Peyer's patch (tissue), 4 donors: ENCODE measurements at regions not wholly inside any gene's neighbourhood (a gene's known extent, or its start where the extent isn't known, plus 50 kb on each side); places are given as distances from the start of the nearest gene placed in this dataset.

Source experiments
- DNase-seq, 3 donors: peaks; one replicate each; pipeline ENCODE4 v3.0.0-alpha.2; 2017 to 2019
- H3K27ac ChIP-seq, 4 donors: fragments of 200-600 bp; sonication (generic); one replicate each; pipeline ENCODE4 v1.5.1; 2016 to 2019
- H3K27me3 ChIP-seq, 2 donors: fragments of 200-600 bp; sonication (generic); one replicate each; pipeline ENCODE4 v1.5.1; 2019
- H3K36me3 ChIP-seq, 3 donors: fragments of 200-600 bp; sonication (generic); one replicate each; pipeline ENCODE4 v1.5.1; 2016 to 2019
- H3K4me1 ChIP-seq, 4 donors: fragments of 200-600 bp; sonication (generic); one replicate each; pipeline ENCODE4 v1.5.1; 2016 to 2019
- H3K4me3 ChIP-seq, 4 donors: fragments of 200-600 bp; sonication (generic); 1 replicate in 3 of 4; 2 replicates in 1 of 4; pipeline ENCODE4 v1.5.1; 2016 to 2019; ENCODE audit warnings: mild to moderate bottlenecking in 1 of 4
- H3K9me3 ChIP-seq, 4 donors: fragments of 200-600 bp; sonication (generic); one replicate each; pipeline ENCODE4 v1.5.1; 2016 to 2019; ENCODE audit warnings: mild to moderate bottlenecking in 1 of 4
- CTCF ChIP-seq, 6 experiments: fragments of 450-650 bp in 4 of 6; fragments of 200-600 bp in 2 of 6; sonication (generic) in 1 of 6; IDR thresholded peaks; one replicate each; pipeline ENCODE4 v1.5.1; 2017 to 2019; ENCODE audit warnings: antibody characterized with exemption in 6 of 6, mild to moderate bottlenecking in 3 of 6, moderate library complexity in 1 of 6
- POLR2A ChIP-seq, 2 donors: fragments of 450-650 bp; IDR thresholded peaks; one replicate each; pipeline ENCODE4 v1.5.1; 2017; ENCODE audit warnings: antibody characterized with exemption in 2 of 2, mild to moderate bottlenecking in 2 of 2, moderate library complexity in 2 of 2

- Histone ChIP-seq H3K27me3 (no peaks in the 10 kb centered on the region), H3K36me3 (no peaks in the 10 kb centered on the region), H3K4me1 (no peaks in the 10 kb centered on the region), H3K27ac (no peak overlapping the region), H3K9me3 (no peaks in the 10 kb centered on the region), H3K4me3 (no peak overlapping the region)
- no peak for DNase-seq
- TF ChIP-seq CTCF (IDR thresholded peaks at IDR 0.05) = no peak
- no peak for TF ChIP-seq POLR2A (IDR thresholded peaks at IDR 0.05)
Measured at GRCh38 chr18:70496353-70497294, 207.8 kb downstream of the SOCS6 start.

GRCh38 chr18:70494524-70494923, 205.7 kb downstream of the SOCS6 start:
- Histone ChIP-seq H3K4me1 (no peaks in the 10 kb centered on the region), H3K9me3 (no peaks in the 10 kb centered on the region), H3K4me3 (no peak overlapping the region), H3K36me3 (no peaks in the 10 kb centered on the region), H3K27me3 (no peaks in the 10 kb centered on the region), H3K27ac (no peak overlapping the region)
- TF ChIP-seq POLR2A (IDR thresholded peaks at IDR 0.05) (no peak), CTCF (IDR thresholded peaks at IDR 0.05) (no peak)
- DNase-seq = no peak

GRCh38 chr18:70493461-70493860, 204.6 kb downstream of the SOCS6 start:
- H3K9me3 ChIP-seq = no peaks in the 10 kb centered on the region
- no peak overlapping the region for H3K27ac ChIP-seq
- no peaks in the 10 kb centered on the region for H3K27me3 ChIP-seq
- TF ChIP-seq CTCF (IDR thresholded peaks at IDR 0.05) = no peak
- no peak for TF ChIP-seq POLR2A (IDR thresholded peaks at IDR 0.05)
- no peak overlapping the region for H3K4me3 ChIP-seq
- no peaks in the 10 kb centered on the region for H3K4me1 ChIP-seq
- DNase-seq = no peak
- H3K36me3 ChIP-seq = no peaks in the 10 kb centered on the region

- Histone ChIP-seq H3K36me3 (no peaks in the 10 kb centered on the region), H3K27me3 (no peaks in the 10 kb centered on the region), H3K9me3 (no peaks in the 10 kb centered on the region), H3K4me3 (no peak overlapping the region), H3K4me1 (no peaks in the 10 kb centered on the region), H3K27ac (no peak overlapping the region)
- DNase-seq = peak in 2 of 3 donors; percentile 28 to 78
- TF ChIP-seq CTCF (IDR thresholded peaks at IDR 0.05) = peak in 5 of 6 experiments; percentile 29 to 71 (median 64)
- TF ChIP-seq POLR2A (IDR thresholded peaks at IDR 0.05) = no peak
Measured at GRCh38 chr18:70491734-70492348, 203.0 kb downstream of the SOCS6 start.

GRCh38 chr18:70489986-70490933, 201.4 kb downstream of the SOCS6 start:
- no peaks in the 10 kb centered on the region for H3K4me1 ChIP-seq
- no peaks in the 10 kb centered on the region for H3K9me3 ChIP-seq
- DNase-seq = peak in 1 of 3 donors; percentile 49
- peak overlapping the region in 1 of 4 donors; percentile 30 for H3K4me3 ChIP-seq
- H3K27ac ChIP-seq = peak overlapping the region in 1 of 4 donors; percentile 22
- no peaks in the 10 kb centered on the region for H3K27me3 ChIP-seq
- H3K36me3 ChIP-seq = no peaks in the 10 kb centered on the region
- TF ChIP-seq POLR2A (IDR thresholded peaks at IDR 0.05) (no peak), CTCF (IDR thresholded peaks at IDR 0.05) (peak in 4 of 6 experiments; percentile 63 to 73 (median 66))
